Gastroesophageal sphincter (tissue), 4 donors: ENCODE measurements at regions not wholly inside any gene's neighbourhood (a gene's known extent, or its start where the extent isn't known, plus 50 kb on each side); places are given as distances from the start of the nearest gene placed in this dataset.

ENCODE experiments used
- ATAC-seq: fragments of 150-250 bp; one replicate; pipeline ENCODE4 v1.9.1; 2016; ENCODE audit warnings: mild to moderate bottlenecking, moderate library complexity
- H3K27ac ChIP-seq, 4 donors: fragments of 200-600 bp; sonication (generic) in 3 of 4; 1 replicate in 3 of 4; 2 replicates in 1 of 4; pipeline ENCODE4 v1.5.1; 2016 to 2019
- H3K27me3 ChIP-seq: fragments of 200-600 bp; sonication (generic); one replicate; pipeline ENCODE4 v1.5.1; 2019
- H3K36me3 ChIP-seq, 2 donors: fragments of 200-600 bp; sonication (generic); one replicate each; pipeline ENCODE4 v1.5.1; 2019; ENCODE audit warnings: control low read depth in 1 of 2
- H3K4me1 ChIP-seq, 3 donors: fragments of 200-600 bp; sonication (generic); 1 replicate in 2 of 3; 2 replicates in 1 of 3; pipeline ENCODE4 v1.5.1; 2016 to 2019; ENCODE audit warnings: control low read depth in 2 of 3
- H3K4me3 ChIP-seq, 2 donors: fragments of 200-600 bp; sonication (generic); one replicate each; pipeline ENCODE4 v1.5.1; 2019; ENCODE audit warnings: mild to moderate bottlenecking in 1 of 2, moderate library complexity in 1 of 2
- H3K9me3 ChIP-seq, 3 donors: fragments of 200-600 bp; sonication (generic); one replicate each; pipeline ENCODE4 v1.5.1; 2017 to 2019; ENCODE audit warnings: control low read depth in 2 of 3
- EP300 ChIP-seq: sonication (generic); formaldehyde crosslinking; IDR thresholded peaks from one replicate; pipeline ENCODE4 v1.6.1; 2017; ENCODE audit warnings: antibody characterized with exemption, mild to moderate bottlenecking
- POLR2A ChIP-seq, 2 donors: fragments of 450-650 bp; IDR thresholded peaks; one replicate each; pipeline ENCODE4 v1.6.1; 2017; ENCODE audit warnings: antibody characterized with exemption in 2 of 2, mild to moderate bottlenecking in 2 of 2, moderate library complexity in 1 of 2
- POLR2AphosphoS5 ChIP-seq: sonication (generic); formaldehyde crosslinking; IDR thresholded peaks from one replicate; pipeline ENCODE4 v1.6.1; 2017; ENCODE audit warnings: antibody characterized with exemption
- WGBS, 2 donors: methylation state at CpG; one replicate each; pipeline ENCODE4 v1.1.5; 2018; ENCODE audit warnings: low coverage in 1 of 2; 5-methylcytosine and 5-hydroxymethylcytosine counted together
- TF ChIP-seq, protein P1 (sequence below), 4 experiments: fragments of 200-600 bp in 2 of 4; fragments of 450-650 bp in 2 of 4; sonication (generic) in 1 of 4; IDR thresholded peaks; one replicate each; pipeline ENCODE4 v1.5.1; 2017 to 2019; ENCODE audit warnings: antibody characterized with exemption in 4 of 4, mild to moderate bottlenecking in 2 of 4, moderate library complexity in 2 of 4

GRCh38 chr11:119828006-119828405, 99.0 kb upstream of the NECTIN1 start:
- WGBS, 2 donors, result 79% methylated on average over 6 of the region's 9 CpGs; no CpG with 5 or more reads in 1 of the 2 donors
- Histone ChIP-seq H3K9me3 (peaks cover 0 to 20% (median 0%) of the 10 kb centered on the region in 3 donors), H3K4me1 (peaks cover 0 to 3% (median 0%) of the 10 kb centered on the region in 3 donors), H3K36me3 (no peaks in the 10 kb centered on the region), H3K4me3 (no peak overlapping the region), H3K27me3 (peaks cover 46% of the 10 kb centered on the region), H3K27ac (no peak overlapping the region)
- TF ChIP-seq, protein P1, sequence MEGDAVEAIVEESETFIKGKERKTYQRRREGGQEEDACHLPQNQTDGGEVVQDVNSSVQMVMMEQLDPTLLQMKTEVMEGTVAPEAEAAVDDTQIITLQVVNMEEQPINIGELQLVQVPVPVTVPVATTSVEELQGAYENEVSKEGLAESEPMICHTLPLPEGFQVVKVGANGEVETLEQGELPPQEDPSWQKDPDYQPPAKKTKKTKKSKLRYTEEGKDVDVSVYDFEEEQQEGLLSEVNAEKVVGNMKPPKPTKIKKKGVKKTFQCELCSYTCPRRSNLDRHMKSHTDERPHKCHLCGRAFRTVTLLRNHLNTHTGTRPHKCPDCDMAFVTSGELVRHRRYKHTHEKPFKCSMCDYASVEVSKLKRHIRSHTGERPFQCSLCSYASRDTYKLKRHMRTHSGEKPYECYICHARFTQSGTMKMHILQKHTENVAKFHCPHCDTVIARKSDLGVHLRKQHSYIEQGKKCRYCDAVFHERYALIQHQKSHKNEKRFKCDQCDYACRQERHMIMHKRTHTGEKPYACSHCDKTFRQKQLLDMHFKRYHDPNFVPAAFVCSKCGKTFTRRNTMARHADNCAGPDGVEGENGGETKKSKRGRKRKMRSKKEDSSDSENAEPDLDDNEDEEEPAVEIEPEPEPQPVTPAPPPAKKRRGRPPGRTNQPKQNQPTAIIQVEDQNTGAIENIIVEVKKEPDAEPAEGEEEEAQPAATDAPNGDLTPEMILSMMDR (IDR thresholded peaks at IDR 0.05), result no peak
- no peak for TF ChIP-seq POLR2A (IDR thresholded peaks at IDR 0.05)
- no peak for TF ChIP-seq POLR2AphosphoS5
- TF ChIP-seq EP300, result no peak
- no peak for ATAC-seq

DNA sequence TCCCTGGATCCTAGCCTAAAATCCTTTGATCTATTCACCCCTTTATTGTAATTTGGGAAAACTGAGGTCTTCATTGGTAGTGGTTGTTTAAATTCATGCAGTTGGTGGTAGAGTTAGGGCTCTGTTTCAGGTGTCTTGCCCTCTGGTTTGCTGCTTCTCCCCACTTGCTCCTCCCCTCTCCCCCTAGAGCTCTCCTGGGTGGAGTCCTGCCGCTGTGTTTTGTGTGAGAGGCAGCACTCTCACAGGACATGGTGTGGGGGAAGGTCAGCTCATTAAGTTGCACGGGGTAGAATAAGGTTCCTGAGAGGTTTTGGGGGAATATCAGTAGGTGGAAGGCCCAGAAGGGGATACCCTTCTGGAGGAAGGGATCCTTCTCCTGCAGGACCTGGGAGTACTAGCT, 98.1 kb upstream of the NECTIN1 start:
- Histone ChIP-seq H3K27ac (no peak overlapping the region), H3K9me3 (peaks cover 0 to 20% (median 0%) of the 10 kb centered on the region in 3 donors), H3K27me3 (peaks cover 45% of the 10 kb centered on the region), H3K4me1 (peaks cover 0 to under 1% (median 0%) of the 10 kb centered on the region in 3 donors), H3K4me3 (no peak overlapping the region), H3K36me3 (no peaks in the 10 kb centered on the region)
- 0% methylated on average over 1 of the region's 2 CpGs; no CpG with 5 or more reads in 1 of the 2 donors for WGBS, 2 donors
- TF ChIP-seq, protein P1 (IDR thresholded peaks at IDR 0.05), result no peak
- TF ChIP-seq POLR2A (IDR thresholded peaks at IDR 0.05), result no peak
- no peak for TF ChIP-seq POLR2AphosphoS5
- no peak for TF ChIP-seq EP300
- ATAC-seq, result no peak

- Histone ChIP-seq H3K4me3 (no peak overlapping the region), H3K27me3 (peaks cover 57% of the 10 kb centered on the region), H3K4me1 (no peaks in the 10 kb centered on the region), H3K36me3 (no peaks in the 10 kb centered on the region), H3K9me3 (peaks cover 0 to 20% (median 0%) of the 10 kb centered on the region in 3 donors), H3K27ac (no peak overlapping the region)
- ATAC-seq, result no peak
- no peak for TF ChIP-seq POLR2AphosphoS5
- TF ChIP-seq POLR2A (IDR thresholded peaks at IDR 0.05), result no peak
- no peak for TF ChIP-seq EP300
- TF ChIP-seq, protein P1 (IDR thresholded peaks at IDR 0.05), result no peak
- WGBS, 2 donors, result 69 to 94% methylated on average over 14 to 15 of the region's 15 CpGs
These were observed 94.1 kb upstream of the NECTIN1 start for GRCh38 chr11:119823077-119823476.

- Histone ChIP-seq H3K4me3 (no peak overlapping the region), H3K36me3 (no peaks in the 10 kb centered on the region), H3K9me3 (peaks cover 0 to 8% (median 0%) of the 10 kb centered on the region in 3 donors), H3K27me3 (peaks cover 13% of the 10 kb centered on the region), H3K27ac (no peak overlapping the region), H3K4me1 (no peaks in the 10 kb centered on the region)
- no peak for ATAC-seq
- no peak for TF ChIP-seq POLR2AphosphoS5
- TF ChIP-seq, protein P1 (IDR thresholded peaks at IDR 0.05), result no peak
- TF ChIP-seq EP300, result no peak
- TF ChIP-seq POLR2A (IDR thresholded peaks at IDR 0.05), result no peak
- WGBS, 2 donors, result 63 to 70% methylated on average over 2 of the region's 2 CpGs
These were observed 87.7 kb upstream of the NECTIN1 start for GRCh38 chr11:119816660-119817059.

- no peak overlapping the region for H3K27ac ChIP-seq
- H3K27me3 ChIP-seq, result no peaks in the 10 kb centered on the region
- no peaks in the 10 kb centered on the region for H3K36me3 ChIP-seq
- TF ChIP-seq POLR2A (IDR thresholded peaks at IDR 0.05) (no peak), POLR2AphosphoS5 (no peak), EP300 (no peak)
- TF ChIP-seq, protein P1 (IDR thresholded peaks at IDR 0.05), result no peak
- no peaks in the 10 kb centered on the region for H3K4me1 ChIP-seq
- no peak for ATAC-seq
- peaks cover 0 to 8% (median 0%) of the 10 kb centered on the region in 3 donors for H3K9me3 ChIP-seq
- H3K4me3 ChIP-seq, result no peak overlapping the region
These were observed 85.8 kb upstream of the NECTIN1 start for GRCh38 chr11:119814766-119815165.
